GM12878 (cell line): ENCODE measurements at regions not wholly inside any gene's neighbourhood (a gene's known extent, or its start where the extent isn't known, plus 50 kb on each side); places are given as distances from the start of the nearest gene placed in this dataset.

Source experiments
- ATAC-seq: fragments of 200-7000 bp; cut with Tn5 transposase; 3 replicates; pipeline ENCODE4 v1.9.1; 2020; ENCODE audit warnings: mild to moderate bottlenecking, moderate library complexity
- BruUV-seq: library from RNA; stranded (reverse); fragments of 400-500 nt; replicated peaks from 2 replicates; lab custom pipeline; 2021; lab: Mats Ljungman, UMichigan
- CTCF ChIA-PET: fragments of 300-600 bp; sonication (Branson Sonifier 250); formaldehyde crosslinking; extraction: SDS; loops from one replicate; lab custom pipeline; 2021; ENCODE audit warnings: inconsistent platforms; lab: Yijun Ruan, JAX
- POLR2A ChIA-PET: fragments of 350-600 bp; formaldehyde crosslinking; extraction: SDS; loops from one replicate; lab custom pipeline; 2021; ENCODE audit warnings: inconsistent platforms; lab: Charles Lee
- RAD21 ChIA-PET: fragments of 300-600 bp; sonication (Branson Sonifier 250); formaldehyde crosslinking; loops from one replicate; lab custom pipeline; 2023; ENCODE audit warnings: antibody characterized with exemption; ENCODE audit not compliant: unreplicated experiment; lab: Charles Lee
- SMC1A ChIA-PET: fragments of 300-600 bp; sonication (Branson Sonifier 250); formaldehyde crosslinking; loops from one replicate; lab custom pipeline; 2023; ENCODE audit not compliant: unreplicated experiment, uncharacterized antibody; lab: Charles Lee
- DNase-seq: peaks from one replicate; pipeline ENCODE4 v3.0.0-alpha.2; 2011; ENCODE audit warnings: low read depth, low spot score
- FAIRE-seq: peaks from 3 replicates; lab custom pipeline; 2011; peaks lifted over from hg19 to GRCh38; lab: Jason Lieb, UNC
- H2AFZ ChIP-seq: 2 replicates; pipeline ENCODE4 v1.6.0; 2011; ENCODE audit warnings: low read depth, low read length, control low read depth; ENCODE audit not compliant: control insufficient read depth
- H3K27ac ChIP-seq: 2 replicates; pipeline ENCODE4 v1.5.1; 2011; ENCODE audit warnings: control low read depth; ENCODE audit not compliant: control insufficient read depth, insufficient read depth
- H3K27me3 ChIP-seq, 2 experiments: replicated peaks in 1 of 2; 2 replicates each; pipeline versions ENCODE4 v1.6.0 to v1.6.1; 2011; ENCODE audit warnings: low read length in 1 of 2; ENCODE audit not compliant: control insufficient read depth in 2 of 2, insufficient read depth in 2 of 2
- H3K36me3 ChIP-seq, 2 experiments: 2 replicates each; pipeline ENCODE4 v1.5.1; 2011; ENCODE audit warnings: low read length in 1 of 2; ENCODE audit not compliant: control insufficient read depth in 2 of 2, insufficient read depth in 2 of 2
- H3K4me1 ChIP-seq: 2 replicates; pipeline ENCODE4 v1.6.1; 2011; ENCODE audit warnings: mild to moderate bottlenecking, low read length, moderate library complexity, mixed read lengths; ENCODE audit not compliant: control insufficient read depth, insufficient read depth
- H3K4me2 ChIP-seq: 2 replicates; pipeline ENCODE4 v1.6.0; 2011; ENCODE audit warnings: control low read depth; ENCODE audit not compliant: control insufficient read depth, insufficient read depth
- H3K4me3 ChIP-seq: fragments of 200-600 bp; sonication (generic); 2 replicates; pipeline ENCODE4 v1.5.1; 2016
- H3K79me2 ChIP-seq: 2 replicates; pipeline ENCODE4 v1.6.0; 2011; ENCODE audit warnings: low read length; ENCODE audit not compliant: control insufficient read depth, insufficient read depth
- H3K9ac ChIP-seq: 2 replicates; pipeline ENCODE4 v1.8.0; 2011; ENCODE audit warnings: low read length, control low read depth, mixed read lengths; ENCODE audit not compliant: control insufficient read depth, insufficient read depth
- H3K9me3 ChIP-seq: replicated peaks from 3 replicates; pipeline ENCODE4 v1.5.1; 2011; ENCODE audit warnings: mild to moderate bottlenecking, low read length; ENCODE audit not compliant: control insufficient read depth, insufficient read depth
- H4K20me1 ChIP-seq: 2 replicates; pipeline ENCODE4 v1.6.0; 2011; ENCODE audit not compliant: control insufficient read depth, insufficient read depth
- EP300 ChIP-seq, 2 experiments: fragments of 150-350 bp in 1 of 2; IDR thresholded peaks; 2 replicates each; pipeline ENCODE4 v1.6.1; 2011 to 2012; ENCODE audit warnings: low read depth in 2 of 2, low read length in 2 of 2, borderline replicate concordance in 1 of 2, improper control_type of control experiment in 1 of 2, inconsistent platforms in 1 of 2; ENCODE audit not compliant: control insufficient read depth in 1 of 2
- MTA2 ChIP-seq: fragments of 450-650 bp; IDR thresholded peaks from 2 replicates; pipeline ENCODE4 v1.6.1; 2016; ENCODE audit warnings: low read depth, mild to moderate bottlenecking, moderate library complexity
- POLR2AphosphoS5 ChIP-seq: IDR thresholded peaks from 2 replicates; pipeline ENCODE4 v1.6.1; 2011; ENCODE audit warnings: mild to moderate bottlenecking, low read length, inconsistent platforms
- SUPT20H ChIP-seq: IDR thresholded peaks from 2 replicates; pipeline ENCODE4 v1.6.1; 2011; ENCODE audit warnings: low read depth, mild to moderate bottlenecking, low read length, moderate library complexity, borderline replicate concordance; ENCODE audit not compliant: control insufficient read depth
- WGBS: methylation state at CpG from one replicate; pipeline ENCODE4 v1.1.6; 2016; ENCODE audit warnings: low lambda C conversion rate; ENCODE audit not compliant: insufficient replicate concordance, insufficient coverage; ENCODE audit errors: missing lambda C conversion rate; 5-methylcytosine and 5-hydroxymethylcytosine counted together
- in situ Hi-C: fragments of 300-500 bp; cut with MboI; formaldehyde crosslinking; loops from 9 replicates; pipeline ENCODE4 v1.14.3; 2018; ENCODE audit warnings: mixed read lengths
- intact Hi-C: fragments of 100-400 bp; cut with micrococcal nuclease; formaldehyde crosslinking; loops from one replicate; pipeline ENCODE4 v1.14.2; 2022; ENCODE audit not compliant: unreplicated experiment
- TF ChIP-seq, protein P1 (sequence below): IDR thresholded peaks from 2 replicates; pipeline ENCODE4 v1.6.1; 2012; ENCODE audit warnings: low read length, inconsistent platforms
- TF ChIP-seq, protein P2 (sequence below): fragments of 450-650 bp; IDR thresholded peaks from 2 replicates; pipeline ENCODE4 v1.6.1; 2017; ENCODE audit warnings: mild to moderate bottlenecking, low read depth, inconsistent platforms; ENCODE audit not compliant: poor library complexity, severe bottlenecking
- TF ChIP-seq, protein P3 (sequence below): fragments of 450-650 bp; IDR thresholded peaks from 2 replicates; pipeline ENCODE4 v1.6.1; 2014; ENCODE audit warnings: mild to moderate bottlenecking
- TF ChIP-seq, protein P4 (sequence below): IDR thresholded peaks from 2 replicates; pipeline ENCODE4 v1.6.1; 2011; ENCODE audit warnings: mild to moderate bottlenecking, low read depth, low read length, moderate library complexity; ENCODE audit not compliant: insufficient replicate concordance
- TF ChIP-seq, protein P5 (sequence below): IDR thresholded peaks from 2 replicates; pipeline ENCODE4 v1.6.1; 2012; ENCODE audit warnings: low read depth, low read length, improper control_type of control experiment

DNA sequence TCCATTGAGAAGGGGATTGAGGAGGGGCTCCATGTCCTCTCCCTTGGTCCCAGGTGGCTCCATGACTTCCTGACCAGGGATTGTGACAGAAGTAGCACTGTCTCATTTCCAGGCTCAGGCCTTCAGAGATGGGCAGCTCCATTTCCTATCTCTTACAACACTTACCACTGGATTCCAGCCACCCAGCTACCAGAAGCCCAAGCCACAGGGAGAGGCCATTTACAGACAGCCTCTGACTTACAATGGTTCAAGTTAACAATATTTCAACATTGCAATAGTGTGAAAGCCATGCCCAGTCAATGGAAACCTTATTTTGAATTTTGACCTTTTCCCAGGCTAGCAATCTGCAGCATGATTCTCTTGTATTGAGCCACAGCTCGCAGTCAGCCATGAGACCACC lies 164.9 kb upstream of the AGAP1 start:
- BruUV-seq, result no TSS peak
- Histone ChIP-seq H3K27me3 (no peaks in the 10 kb centered on the region), H3K9me3 (no peaks in the 10 kb centered on the region), H3K27ac (no peak overlapping the region), H3K9ac (no peak overlapping the region), H4K20me1 (no peaks in the 10 kb centered on the region), H3K79me2 (no peaks in the 10 kb centered on the region), H3K4me1 (no peaks in the 10 kb centered on the region), H2AFZ (no peak overlapping the region), H3K4me2 (no peak overlapping the region), H3K4me3 (no peak overlapping the region), H3K36me3 (no peaks in the 10 kb centered on the region)
- TF ChIP-seq, protein P1, sequence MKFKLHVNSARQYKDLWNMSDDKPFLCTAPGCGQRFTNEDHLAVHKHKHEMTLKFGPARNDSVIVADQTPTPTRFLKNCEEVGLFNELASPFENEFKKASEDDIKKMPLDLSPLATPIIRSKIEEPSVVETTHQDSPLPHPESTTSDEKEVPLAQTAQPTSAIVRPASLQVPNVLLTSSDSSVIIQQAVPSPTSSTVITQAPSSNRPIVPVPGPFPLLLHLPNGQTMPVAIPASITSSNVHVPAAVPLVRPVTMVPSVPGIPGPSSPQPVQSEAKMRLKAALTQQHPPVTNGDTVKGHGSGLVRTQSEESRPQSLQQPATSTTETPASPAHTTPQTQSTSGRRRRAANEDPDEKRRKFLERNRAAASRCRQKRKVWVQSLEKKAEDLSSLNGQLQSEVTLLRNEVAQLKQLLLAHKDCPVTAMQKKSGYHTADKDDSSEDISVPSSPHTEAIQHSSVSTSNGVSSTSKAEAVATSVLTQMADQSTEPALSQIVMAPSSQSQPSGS, result no peak
- TF ChIP-seq MTA2 (no peak), POLR2AphosphoS5 (no peak), EP300 (IDR thresholded peaks at IDR 0.05; ENCODE audit: borderline replicate concordance in 1 of 2, control insufficient read depth in 1 of 2, low read depth in 2 of 2, low read length in 2 of 2) (no peak), SUPT20H (no peak)
- TF ChIP-seq, protein P2, sequence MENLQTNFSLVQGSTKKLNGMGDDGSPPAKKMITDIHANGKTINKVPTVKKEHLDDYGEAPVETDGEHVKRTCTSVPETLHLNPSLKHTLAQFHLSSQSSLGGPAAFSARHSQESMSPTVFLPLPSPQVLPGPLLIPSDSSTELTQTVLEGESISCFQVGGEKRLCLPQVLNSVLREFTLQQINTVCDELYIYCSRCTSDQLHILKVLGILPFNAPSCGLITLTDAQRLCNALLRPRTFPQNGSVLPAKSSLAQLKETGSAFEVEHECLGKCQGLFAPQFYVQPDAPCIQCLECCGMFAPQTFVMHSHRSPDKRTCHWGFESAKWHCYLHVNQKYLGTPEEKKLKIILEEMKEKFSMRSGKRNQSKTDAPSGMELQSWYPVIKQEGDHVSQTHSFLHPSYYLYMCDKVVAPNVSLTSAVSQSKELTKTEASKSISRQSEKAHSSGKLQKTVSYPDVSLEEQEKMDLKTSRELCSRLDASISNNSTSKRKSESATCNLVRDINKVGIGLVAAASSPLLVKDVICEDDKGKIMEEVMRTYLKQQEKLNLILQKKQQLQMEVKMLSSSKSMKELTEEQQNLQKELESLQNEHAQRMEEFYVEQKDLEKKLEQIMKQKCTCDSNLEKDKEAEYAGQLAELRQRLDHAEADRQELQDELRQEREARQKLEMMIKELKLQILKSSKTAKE, result no peak
- TF ChIP-seq, protein P3, sequence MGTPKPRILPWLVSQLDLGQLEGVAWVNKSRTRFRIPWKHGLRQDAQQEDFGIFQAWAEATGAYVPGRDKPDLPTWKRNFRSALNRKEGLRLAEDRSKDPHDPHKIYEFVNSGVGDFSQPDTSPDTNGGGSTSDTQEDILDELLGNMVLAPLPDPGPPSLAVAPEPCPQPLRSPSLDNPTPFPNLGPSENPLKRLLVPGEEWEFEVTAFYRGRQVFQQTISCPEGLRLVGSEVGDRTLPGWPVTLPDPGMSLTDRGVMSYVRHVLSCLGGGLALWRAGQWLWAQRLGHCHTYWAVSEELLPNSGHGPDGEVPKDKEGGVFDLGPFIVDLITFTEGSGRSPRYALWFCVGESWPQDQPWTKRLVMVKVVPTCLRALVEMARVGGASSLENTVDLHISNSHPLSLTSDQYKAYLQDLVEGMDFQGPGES, result no peak
- TF ChIP-seq, protein P4, sequence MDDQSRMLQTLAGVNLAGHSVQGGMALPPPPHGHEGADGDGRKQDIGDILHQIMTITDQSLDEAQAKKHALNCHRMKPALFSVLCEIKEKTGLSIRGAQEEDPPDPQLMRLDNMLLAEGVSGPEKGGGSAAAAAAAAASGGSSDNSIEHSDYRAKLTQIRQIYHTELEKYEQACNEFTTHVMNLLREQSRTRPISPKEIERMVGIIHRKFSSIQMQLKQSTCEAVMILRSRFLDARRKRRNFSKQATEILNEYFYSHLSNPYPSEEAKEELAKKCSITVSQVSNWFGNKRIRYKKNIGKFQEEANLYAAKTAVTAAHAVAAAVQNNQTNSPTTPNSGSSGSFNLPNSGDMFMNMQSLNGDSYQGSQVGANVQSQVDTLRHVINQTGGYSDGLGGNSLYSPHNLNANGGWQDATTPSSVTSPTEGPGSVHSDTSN, result no peak
- TF ChIP-seq, protein P5, sequence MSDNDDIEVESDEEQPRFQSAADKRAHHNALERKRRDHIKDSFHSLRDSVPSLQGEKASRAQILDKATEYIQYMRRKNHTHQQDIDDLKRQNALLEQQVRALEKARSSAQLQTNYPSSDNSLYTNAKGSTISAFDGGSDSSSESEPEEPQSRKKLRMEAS, result no peak
- ChIA-PET RAD21 (no interaction called here), CTCF (no interaction called here), SMC1A (no interaction called here), POLR2A (no interaction called here)
- DNase-seq (no peak), FAIRE-seq (no peak), ATAC-seq (no peak)
- in situ Hi-C loops, result no loop called here
- intact Hi-C loops, result no loop called here
- 0% methylated on average over 1 of the region's 1 CpG for WGBS
